ENCODE measurements at regions not wholly inside any gene's neighbourhood (a gene's known extent, or its start where the extent isn't known, plus 50 kb on each side); places are given as distances from the start of the nearest gene placed in this dataset.

GRCh38 chr13:34826432-34826831 is 115.6 kb upstream of the NBEA start:
- TF ChIP-seq CSDC2 (CRISPR knock-in tag; IDR thresholded peaks at IDR 0.05), result no peak
- no peak for TF ChIP-seq ZFP3 (CRISPR knock-in tag; IDR thresholded peaks at IDR 0.05)
- no peak for TF ChIP-seq ZNF70 (CRISPR knock-in tag; IDR thresholded peaks at IDR 0.05)

All from SK-N-SH treated with all-trans-retinoic acid at 6 μM for 48 hours (cell line).